A549 (cell line): ENCODE measurements at regions not wholly inside any gene's neighbourhood (a gene's known extent, or its start where the extent isn't known, plus 50 kb on each side); places are given as distances from the start of the nearest gene placed in this dataset.

ENCODE experiments used
- CBX2 ChIP-seq: fragments of 200-600 bp; sonication (generic); IDR thresholded peaks from 2 replicates; pipeline ENCODE4 v1.6.1; 2016; ENCODE audit warnings: low read depth, mild to moderate bottlenecking, borderline replicate concordance
- CHD2 ChIP-seq: fragments of 150-350 bp; IDR thresholded peaks from 2 replicates; pipeline ENCODE4 v1.6.1; 2014; ENCODE audit warnings: low read length; ENCODE audit not compliant: partially characterized antibody
- CTCF ChIP-seq: fragments of >200 bp; sonication (Bioruptor Twin); formaldehyde crosslinking; IDR thresholded peaks from 3 replicates; pipeline ENCODE4 v1.5.1; 2016
- EP300 ChIP-seq, 2 experiments: fragments of >200 bp; sonication (Bioruptor Twin); formaldehyde crosslinking; IDR thresholded peaks; 2 replicates in 1 of 2; 3 replicates in 1 of 2; pipeline ENCODE4 v1.6.1; 2016 to 2017
- HDAC2 ChIP-seq: fragments of 200-600 bp; sonication (generic); IDR thresholded peaks from 2 replicates; pipeline ENCODE4 v1.6.1; 2016
- HOXB13 ChIP-seq: fragments of 250-450 bp; sonication (Bioruptor Pico); IDR thresholded peaks from 2 replicates; pipeline ENCODE4 v1.5.0; 2020; ENCODE audit warnings: low read depth, mild to moderate bottlenecking, moderate library complexity
- NFE2L2 ChIP-seq: fragments of 150-350 bp; conservative IDR thresholded peaks from 2 replicates; pipeline ENCODE4 v1.6.1; 2014; ENCODE audit warnings: low read length
- NR3C1 ChIP-seq: fragments of >200 bp; sonication (Bioruptor Twin); formaldehyde crosslinking; IDR thresholded peaks from 3 replicates; pipeline ENCODE4 v1.6.1; 2017
- POLR2A ChIP-seq: IDR thresholded peaks from 2 replicates; pipeline ENCODE4 v1.6.1; 2012; ENCODE audit warnings: mild to moderate bottlenecking, low read length
- RCOR1 ChIP-seq: fragments of 150-350 bp; IDR thresholded peaks from 2 replicates; pipeline ENCODE4 v1.6.1; 2014; ENCODE audit warnings: antibody characterized with exemption, low read length, low read depth
- RNF2 ChIP-seq: fragments of 200-600 bp; sonication (generic); IDR thresholded peaks from 2 replicates; pipeline ENCODE4 v1.6.1; 2016; ENCODE audit warnings: low read depth, mild to moderate bottlenecking, antibody characterized with exemption, moderate library complexity, borderline replicate concordance
- TF ChIP-seq, protein P1 (sequence below): IDR thresholded peaks from 2 replicates; pipeline ENCODE4 v1.6.1; 2012
- TF ChIP-seq, protein P2 (sequence below): fragments of 450-650 bp; IDR thresholded peaks from 2 replicates; pipeline ENCODE4 v1.6.1; 2014; ENCODE audit warnings: antibody characterized with exemption

- TF ChIP-seq CTCF = no peak
- TF ChIP-seq, protein P1, sequence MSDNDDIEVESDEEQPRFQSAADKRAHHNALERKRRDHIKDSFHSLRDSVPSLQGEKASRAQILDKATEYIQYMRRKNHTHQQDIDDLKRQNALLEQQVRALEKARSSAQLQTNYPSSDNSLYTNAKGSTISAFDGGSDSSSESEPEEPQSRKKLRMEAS = no peak
- no peak for TF ChIP-seq POLR2A
- TF ChIP-seq CBX2 = no peak
- no peak for TF ChIP-seq NFE2L2
- no peak for TF ChIP-seq CHD2
- TF ChIP-seq NR3C1 = no peak
- no peak for TF ChIP-seq HOXB13 (CRISPR knock-in tag)
- no peak for TF ChIP-seq RNF2
- no peak for TF ChIP-seq RCOR1
- TF ChIP-seq, protein P2, sequence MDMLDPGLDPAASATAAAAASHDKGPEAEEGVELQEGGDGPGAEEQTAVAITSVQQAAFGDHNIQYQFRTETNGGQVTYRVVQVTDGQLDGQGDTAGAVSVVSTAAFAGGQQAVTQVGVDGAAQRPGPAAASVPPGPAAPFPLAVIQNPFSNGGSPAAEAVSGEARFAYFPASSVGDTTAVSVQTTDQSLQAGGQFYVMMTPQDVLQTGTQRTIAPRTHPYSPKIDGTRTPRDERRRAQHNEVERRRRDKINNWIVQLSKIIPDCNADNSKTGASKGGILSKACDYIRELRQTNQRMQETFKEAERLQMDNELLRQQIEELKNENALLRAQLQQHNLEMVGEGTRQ = no peak
- no peak for TF ChIP-seq EP300 (IDR thresholded peaks at IDR 0.05)
- TF ChIP-seq HDAC2 = no peak
These were observed 192.8 kb upstream of the PRSS58 start for GRCh38 chr7:142450695-142451094.
